AG09309 (cell line): ENCODE measurements at regions not wholly inside any gene's neighbourhood (a gene's known extent, or its start where the extent isn't known, plus 50 kb on each side); places are given as distances from the start of the nearest gene placed in this dataset.
"Not testable (repeated sequence)": the region's sequence is repeated elsewhere in the genome, so short reads cannot be mapped to it uniquely, and the experiment has no call there.

Experiments used
- DNase-seq: peaks from one replicate; pipeline ENCODE4 v3.0.0-alpha.2; 2010; ENCODE audit warnings: low read depth
- H3K4me3 ChIP-seq: 2 replicates; pipeline ENCODE4 v1.5.1; 2011; ENCODE audit warnings: mild to moderate bottlenecking, low read depth, low read length, moderate library complexity; ENCODE audit not compliant: control insufficient read depth
- CTCF ChIP-seq: IDR thresholded peaks from 2 replicates; pipeline ENCODE4 v1.5.1; 2011; ENCODE audit warnings: mild to moderate bottlenecking, low read depth, low read length, inconsistent platforms; ENCODE audit not compliant: insufficient read depth, control insufficient read depth; ENCODE audit errors: missing control alignments

GRCh38 chrX:40388441-40388840 is 192.3 kb upstream of the ATP6AP2 start:
- no peak for TF ChIP-seq CTCF
- no peak overlapping the region for H3K4me3 ChIP-seq
- DNase-seq = no peak

- not testable (repeated sequence) for H3K4me3 ChIP-seq, DNase-seq
These were observed 192.9 kb upstream of the ATP6AP2 start for GRCh38 chrX:40387869-40388268.

DNA sequence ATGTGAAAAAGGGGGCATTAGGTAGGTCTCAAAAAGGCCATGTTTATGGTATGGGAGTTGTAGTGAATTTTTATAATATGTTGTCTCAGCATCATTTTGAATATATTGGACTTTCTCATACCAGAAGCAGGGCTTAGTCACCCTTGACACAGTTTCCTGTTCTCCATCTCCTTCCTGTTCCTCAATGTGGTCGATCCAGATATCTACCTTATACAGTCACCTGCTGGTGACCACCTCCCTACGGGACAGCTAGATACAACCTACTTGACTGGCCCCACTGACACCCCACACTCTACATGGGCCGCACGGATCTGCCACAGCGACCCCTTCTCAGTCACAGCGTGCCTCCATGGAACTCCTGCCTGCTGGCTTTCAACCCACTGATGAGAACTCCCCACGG is 193.5 kb upstream of the ATP6AP2 start:
- H3K4me3 ChIP-seq, DNase-seq: not testable (repeated sequence)

GRCh38 chrX:40385682-40386081 is 195.1 kb upstream of the ATP6AP2 start:
- no peak overlapping the region for H3K4me3 ChIP-seq
- DNase-seq = no peak
- TF ChIP-seq CTCF = no peak

GRCh38 chrX:40385256-40385655 is 195.5 kb upstream of the ATP6AP2 start:
- no peak for TF ChIP-seq CTCF
- no peak overlapping the region for H3K4me3 ChIP-seq

GRCh38 chrX:40383969-40384368 is 196.8 kb upstream of the ATP6AP2 start:
- DNase-seq = no peak
- H3K4me3 ChIP-seq = no peak overlapping the region
- TF ChIP-seq CTCF = no peak

More at GRCh38 chrX:40385256-40385655, 195.5 kb upstream of the ATP6AP2 start:
- DNase-seq = no peak

- no peak for DNase-seq
- no peak for TF ChIP-seq CTCF
- no peak overlapping the region for H3K4me3 ChIP-seq
These were observed 197.4 kb upstream of the ATP6AP2 start for GRCh38 chrX:40383360-40383759.

GRCh38 chrX:40380655-40381488 is 199.9 kb upstream of the ATP6AP2 start:
- TF ChIP-seq CTCF = no peak
- DNase-seq = no peak
- no peak overlapping the region for H3K4me3 ChIP-seq
